ENCODE measurements at regions not wholly inside any gene's neighbourhood (a gene's known extent, or its start where the extent isn't known, plus 50 kb on each side); places are given as distances from the start of the nearest gene placed in this dataset.
"Not testable (repeated sequence)": the region's sequence is repeated elsewhere in the genome, so short reads cannot be mapped to it uniquely, and the experiment has no call there.

- not testable (repeated sequence) for TF ChIP-seq CTCF, POLR2A (IDR thresholded peaks at IDR 0.05)
Observed at GRCh38 chr15:20470810-20471209, 70.8 kb downstream of the GOLGA6L6 start.
